ENCODE measurements at regions not wholly inside any gene's neighbourhood (a gene's known extent, or its start where the extent isn't known, plus 50 kb on each side); places are given as distances from the start of the nearest gene placed in this dataset.
"Not testable (repeated sequence)": the region's sequence is repeated elsewhere in the genome, so short reads cannot be mapped to it uniquely, and the experiment has no call there.

DNA sequence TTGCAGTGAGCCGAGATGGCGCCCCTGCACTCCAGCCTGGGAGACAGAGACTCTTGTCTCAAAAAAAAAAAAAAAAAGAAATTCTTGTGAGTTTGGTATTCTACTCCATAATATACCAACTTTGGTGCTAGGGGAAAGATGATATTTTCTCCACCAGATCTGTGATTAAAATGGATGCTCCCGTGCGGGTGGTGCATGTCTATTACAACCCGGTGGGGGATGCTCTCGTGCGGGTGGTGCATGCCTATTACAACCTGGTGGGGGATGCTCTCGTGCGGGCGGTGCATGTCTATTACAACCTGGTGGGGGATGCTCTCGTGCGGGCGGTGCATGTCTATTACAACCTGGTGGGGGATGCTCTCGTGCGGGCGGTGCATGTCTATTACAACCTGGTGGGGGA lies 244.1 kb upstream of the RGMA start:
- not testable (repeated sequence) for TF ChIP-seq POLR2A (IDR thresholded peaks at IDR 0.05)
- TF ChIP-seq, protein P1, sequence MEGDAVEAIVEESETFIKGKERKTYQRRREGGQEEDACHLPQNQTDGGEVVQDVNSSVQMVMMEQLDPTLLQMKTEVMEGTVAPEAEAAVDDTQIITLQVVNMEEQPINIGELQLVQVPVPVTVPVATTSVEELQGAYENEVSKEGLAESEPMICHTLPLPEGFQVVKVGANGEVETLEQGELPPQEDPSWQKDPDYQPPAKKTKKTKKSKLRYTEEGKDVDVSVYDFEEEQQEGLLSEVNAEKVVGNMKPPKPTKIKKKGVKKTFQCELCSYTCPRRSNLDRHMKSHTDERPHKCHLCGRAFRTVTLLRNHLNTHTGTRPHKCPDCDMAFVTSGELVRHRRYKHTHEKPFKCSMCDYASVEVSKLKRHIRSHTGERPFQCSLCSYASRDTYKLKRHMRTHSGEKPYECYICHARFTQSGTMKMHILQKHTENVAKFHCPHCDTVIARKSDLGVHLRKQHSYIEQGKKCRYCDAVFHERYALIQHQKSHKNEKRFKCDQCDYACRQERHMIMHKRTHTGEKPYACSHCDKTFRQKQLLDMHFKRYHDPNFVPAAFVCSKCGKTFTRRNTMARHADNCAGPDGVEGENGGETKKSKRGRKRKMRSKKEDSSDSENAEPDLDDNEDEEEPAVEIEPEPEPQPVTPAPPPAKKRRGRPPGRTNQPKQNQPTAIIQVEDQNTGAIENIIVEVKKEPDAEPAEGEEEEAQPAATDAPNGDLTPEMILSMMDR (IDR thresholded peaks at IDR 0.05 in 4 of 5, conservative IDR thresholded peaks at IDR 0.05 in 1 of 5), result not testable (repeated sequence)

Measured in gastrocnemius medialis (tissue), 4 donors.